ENCODE measurements at regions not wholly inside any gene's neighbourhood (a gene's known extent, or its start where the extent isn't known, plus 50 kb on each side); places are given as distances from the start of the nearest gene placed in this dataset.
A peak's percentile ranks its signal among the peaks of the same experiment; 100 is the strongest.

DNA sequence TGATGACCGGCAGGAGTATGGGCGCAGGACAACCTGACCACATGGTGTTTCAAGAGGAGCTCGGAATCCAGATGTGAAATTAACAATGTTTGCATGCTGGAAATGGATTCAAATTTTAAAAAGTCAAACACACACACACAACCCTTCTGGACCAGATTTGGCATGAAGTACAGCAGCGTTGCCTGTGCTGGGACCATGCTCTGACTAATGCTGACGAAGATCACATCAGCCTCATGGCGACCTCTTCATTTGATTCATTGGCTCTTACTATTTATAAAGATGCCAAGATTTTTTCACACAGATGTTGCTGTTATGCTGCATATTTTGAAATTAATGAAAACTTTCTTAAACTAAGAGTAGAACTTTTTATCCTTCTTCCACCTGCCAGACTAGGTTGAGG lies 926.6 kb upstream of the TMEM132C start:
- TF ChIP-seq, protein P1, sequence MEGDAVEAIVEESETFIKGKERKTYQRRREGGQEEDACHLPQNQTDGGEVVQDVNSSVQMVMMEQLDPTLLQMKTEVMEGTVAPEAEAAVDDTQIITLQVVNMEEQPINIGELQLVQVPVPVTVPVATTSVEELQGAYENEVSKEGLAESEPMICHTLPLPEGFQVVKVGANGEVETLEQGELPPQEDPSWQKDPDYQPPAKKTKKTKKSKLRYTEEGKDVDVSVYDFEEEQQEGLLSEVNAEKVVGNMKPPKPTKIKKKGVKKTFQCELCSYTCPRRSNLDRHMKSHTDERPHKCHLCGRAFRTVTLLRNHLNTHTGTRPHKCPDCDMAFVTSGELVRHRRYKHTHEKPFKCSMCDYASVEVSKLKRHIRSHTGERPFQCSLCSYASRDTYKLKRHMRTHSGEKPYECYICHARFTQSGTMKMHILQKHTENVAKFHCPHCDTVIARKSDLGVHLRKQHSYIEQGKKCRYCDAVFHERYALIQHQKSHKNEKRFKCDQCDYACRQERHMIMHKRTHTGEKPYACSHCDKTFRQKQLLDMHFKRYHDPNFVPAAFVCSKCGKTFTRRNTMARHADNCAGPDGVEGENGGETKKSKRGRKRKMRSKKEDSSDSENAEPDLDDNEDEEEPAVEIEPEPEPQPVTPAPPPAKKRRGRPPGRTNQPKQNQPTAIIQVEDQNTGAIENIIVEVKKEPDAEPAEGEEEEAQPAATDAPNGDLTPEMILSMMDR (IDR thresholded peaks at IDR 0.05; ENCODE audit: insufficient read depth, low read depth, low read length): no peak
- DNase-seq (ENCODE audit: low read depth): no peak
- no peak overlapping the region for H3K4me3 ChIP-seq (ENCODE audit: low read depth, low read length)

DNA sequence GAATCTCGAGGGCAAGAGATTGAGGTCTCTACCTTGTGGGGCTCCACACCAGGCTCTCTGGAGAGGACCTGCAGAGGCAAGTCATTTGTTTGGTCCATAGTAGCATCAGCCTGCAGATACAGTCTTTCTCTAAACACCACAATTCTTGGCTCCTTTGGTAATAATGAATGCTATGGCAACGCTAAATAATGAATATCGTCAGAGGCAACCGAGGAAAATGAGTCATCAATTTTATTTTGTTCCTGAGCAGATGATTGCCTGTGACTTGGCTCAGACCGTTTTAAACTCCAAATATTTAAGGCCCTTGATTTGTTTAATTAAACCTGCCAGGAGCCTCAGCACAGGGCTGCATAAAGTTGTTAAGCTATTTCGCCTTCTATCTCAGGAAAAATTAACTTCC lies 924.1 kb upstream of the TMEM132C start:
- peak; percentile 13 for DNase-seq (ENCODE audit: low read depth)
- TF ChIP-seq, protein P1 (IDR thresholded peaks at IDR 0.05; ENCODE audit: insufficient read depth, low read depth, low read length): no peak
- no peak overlapping the region for H3K4me3 ChIP-seq (ENCODE audit: low read depth, low read length)

DNA sequence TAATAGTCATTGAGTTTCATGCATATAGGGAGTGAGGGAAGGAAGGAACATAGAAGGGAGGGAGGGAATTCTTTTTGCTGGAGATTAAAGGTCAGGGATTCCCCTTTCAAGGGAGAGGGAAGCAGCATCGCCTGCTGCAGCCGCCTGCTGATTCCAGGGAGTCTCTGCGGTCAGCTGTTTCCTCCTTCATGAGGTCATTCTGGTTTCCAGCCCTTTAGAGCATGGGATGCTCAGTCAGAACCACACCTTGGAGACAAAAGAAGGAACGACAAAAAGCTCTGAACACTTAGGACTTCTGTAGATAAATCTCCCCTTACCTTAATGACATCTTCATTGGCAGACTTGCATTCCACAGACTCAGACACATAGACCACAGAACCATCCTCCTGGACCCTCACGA lies 923.0 kb upstream of the TMEM132C start:
- TF ChIP-seq, protein P1 (IDR thresholded peaks at IDR 0.05; ENCODE audit: insufficient read depth, low read depth, low read length): no peak
- no peak overlapping the region for H3K4me3 ChIP-seq (ENCODE audit: low read depth, low read length)
- no peak for DNase-seq (ENCODE audit: low read depth)

DNA sequence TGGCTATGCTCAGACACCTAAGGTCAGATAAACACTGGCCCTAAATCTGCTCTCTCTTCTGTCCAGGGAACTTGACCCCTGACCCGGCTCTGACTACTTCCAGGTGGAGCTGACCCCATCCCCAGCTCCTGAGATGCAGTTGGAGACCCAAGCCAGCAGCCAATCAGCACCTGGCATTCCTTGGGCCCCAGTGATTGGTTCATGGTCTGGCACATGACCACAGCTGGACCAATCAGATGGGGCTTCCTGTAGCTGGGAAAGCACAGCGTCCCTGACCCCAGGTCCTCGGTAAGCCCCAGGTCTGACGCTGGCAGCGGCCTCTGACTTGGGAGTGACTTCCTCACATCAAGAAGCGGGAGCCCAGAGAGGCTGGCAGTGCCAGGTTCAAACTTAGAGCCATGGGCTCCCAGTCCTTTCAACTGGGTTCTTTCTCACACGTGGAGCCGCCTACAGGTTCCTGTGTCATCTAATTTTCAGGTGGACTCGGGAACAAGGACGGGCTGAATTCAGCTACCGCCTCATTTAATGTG lies 915.4 kb upstream of the TMEM132C start:
- TF ChIP-seq, protein P1 (IDR thresholded peaks at IDR 0.05; ENCODE audit: insufficient read depth, low read depth, low read length): no peak
- H3K4me3 ChIP-seq (ENCODE audit: low read depth, low read length): no peak overlapping the region
- no peak for DNase-seq (ENCODE audit: low read depth)

DNA sequence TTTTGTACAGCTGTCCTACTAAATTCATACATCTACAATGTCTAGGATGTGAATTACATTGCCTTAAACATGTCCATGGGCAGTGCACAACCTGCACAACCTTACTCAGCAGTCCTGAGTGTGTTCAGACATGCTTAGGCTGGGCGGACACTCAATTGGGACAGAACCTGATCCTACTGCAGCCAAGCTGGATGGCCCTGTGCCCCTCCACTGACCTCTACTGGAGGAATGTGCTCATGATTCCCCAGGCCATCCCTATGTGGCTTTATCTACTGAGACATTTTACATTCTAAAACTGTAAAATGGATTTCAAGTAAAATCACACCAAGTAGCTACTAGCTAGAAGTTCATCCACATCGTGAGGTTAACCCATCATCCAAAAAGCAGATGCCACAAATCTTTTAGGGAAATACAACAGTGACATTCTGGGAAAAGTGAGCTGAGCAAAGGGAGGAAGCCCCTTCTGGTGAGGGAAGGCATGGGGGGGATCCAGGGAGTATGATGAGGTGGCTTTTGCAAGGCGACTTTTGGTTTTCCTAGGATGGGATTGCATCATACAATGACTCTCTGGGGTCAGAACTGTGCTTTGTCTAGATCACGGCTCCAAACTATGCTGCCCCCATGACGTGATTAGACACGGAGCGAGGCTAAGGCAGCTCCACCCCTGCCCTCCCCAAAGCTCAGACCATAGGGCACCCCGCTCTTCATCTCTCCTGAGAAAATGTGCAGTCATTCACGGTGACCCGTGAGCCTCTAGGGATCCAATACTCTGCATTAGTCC lies 911.7 kb upstream of the TMEM132C start:
- H3K4me3 ChIP-seq (ENCODE audit: low read depth, low read length): no peak overlapping the region
- TF ChIP-seq, protein P1 (IDR thresholded peaks at IDR 0.05; ENCODE audit: insufficient read depth, low read depth, low read length): peak; percentile 26
- DNase-seq (ENCODE audit: low read depth): no peak

DNA sequence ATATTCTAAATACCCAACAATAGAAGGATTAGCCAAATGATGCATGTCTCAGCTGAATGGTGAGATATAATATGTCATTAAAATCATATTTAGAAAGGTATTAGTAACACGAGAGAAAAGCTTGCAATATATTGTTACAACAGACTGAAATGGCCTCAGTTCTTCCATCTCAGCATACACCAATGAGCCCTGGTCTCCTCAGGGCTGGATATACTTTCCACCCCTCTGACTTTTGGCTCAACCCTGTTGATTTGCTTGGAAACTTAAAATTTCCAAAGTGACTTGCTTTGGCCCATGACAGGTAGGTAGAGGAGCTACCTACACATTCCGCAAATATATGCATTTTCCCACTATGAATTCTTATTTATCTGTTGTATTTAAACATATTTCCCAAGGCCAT lies 908.1 kb upstream of the TMEM132C start:
- TF ChIP-seq, protein P1 (IDR thresholded peaks at IDR 0.05; ENCODE audit: insufficient read depth, low read depth, low read length): no peak
- DNase-seq (ENCODE audit: low read depth): no peak
- no peak overlapping the region for H3K4me3 ChIP-seq (ENCODE audit: low read depth, low read length)
